CD4-positive, alpha-beta T cell treated with Interleukin-4 for 1 hour (primary cell): ENCODE measurements at regions not wholly inside any gene's neighbourhood (a gene's known extent, or its start where the extent isn't known, plus 50 kb on each side); places are given as distances from the start of the nearest gene placed in this dataset.
"Not testable (repeated sequence)": the region's sequence is repeated elsewhere in the genome, so short reads cannot be mapped to it uniquely, and the experiment has no call there.

Experiments
- DNase-seq, 2 donors: peaks; one replicate each; pipeline ENCODE4 v3.0.0-alpha.2; 2020 to 2022

- DNase-seq: no peak
These were observed 50.0 kb downstream of the SOD2 start for GRCh38 chr6:159642995-159643394.

GRCh38 chr6:159642481-159642880, 50.6 kb downstream of the SOD2 start:
- DNase-seq: no peak

GRCh38 chr6:159640722-159641482, 52.1 kb downstream of the SOD2 start:
- DNase-seq: no peak

- no peak for DNase-seq
These were observed 52.7 kb downstream of the SOD2 start for GRCh38 chr6:159640322-159640721.

- DNase-seq: no peak
These were observed 53.3 kb downstream of the SOD2 start for GRCh38 chr6:159639721-159640120.

GRCh38 chr6:159633196-159633595, 59.8 kb downstream of the SOD2 start:
- no peak for DNase-seq

GRCh38 chr6:159631886-159632285, 61.2 kb downstream of the SOD2 start:
- DNase-seq: no peak

GRCh38 chr6:159627939-159628338, 65.1 kb downstream of the SOD2 start:
- DNase-seq: no peak

GRCh38 chr6:159626506-159626905, 66.5 kb downstream of the SOD2 start:
- DNase-seq: not testable (repeated sequence)

GRCh38 chr6:159623156-159623555, 69.9 kb downstream of the SOD2 start:
- no peak for DNase-seq

GRCh38 chr6:159620947-159621346, 72.1 kb downstream of the SOD2 start:
- no peak for DNase-seq

GRCh38 chr6:159617444-159617843, 75.6 kb downstream of the SOD2 start:
- no peak for DNase-seq

GRCh38 chr6:159616456-159616855, 76.6 kb downstream of the SOD2 start:
- DNase-seq: no peak

GRCh38 chr6:159615918-159616317, 77.1 kb downstream of the SOD2 start:
- no peak for DNase-seq

GRCh38 chr6:159610881-159611280, 82.2 kb downstream of the SOD2 start:
- DNase-seq: no peak

GRCh38 chr6:159609652-159610178, 83.3 kb downstream of the SOD2 start:
- DNase-seq: no peak

GRCh38 chr6:159608961-159609651, 83.9 kb downstream of the SOD2 start:
- no peak for DNase-seq

- DNase-seq: no peak
These were observed 86.3 kb downstream of the SOD2 start for GRCh38 chr6:159606786-159607185.

GRCh38 chr6:159604443-159604956, 88.5 kb downstream of the SOD2 start:
- no peak for DNase-seq

GRCh38 chr6:159602431-159603041, 90.5 kb downstream of the SOD2 start:
- no peak for DNase-seq

GRCh38 chr6:159601211-159601610, 91.8 kb downstream of the SOD2 start:
- DNase-seq: no peak

- DNase-seq: no peak
These were observed 97.9 kb downstream of the SOD2 start for GRCh38 chr6:159595173-159595572.

- DNase-seq: no peak
These were observed 98.3 kb downstream of the SOD2 start for GRCh38 chr6:159594750-159595117.
